Activated CD4-positive, alpha-beta T cell treated with anti-CD3 and anti-CD28 coated beads for 4 hours (primary cell): ENCODE measurements at regions not wholly inside any gene's neighbourhood (a gene's known extent, or its start where the extent isn't known, plus 50 kb on each side); places are given as distances from the start of the nearest gene placed in this dataset.

Experiments
- DNase-seq, 2 donors: peaks; one replicate each; pipeline ENCODE4 v3.0.0-alpha.2; 2020

- DNase-seq, result no peak
These were observed 570.0 kb upstream of the TMEM132C start for GRCh38 chr12:127696963-127697362.

GRCh38 chr12:127703026-127703425, 563.9 kb upstream of the TMEM132C start:
- DNase-seq, result no peak

GRCh38 chr12:127711108-127711507, 555.9 kb upstream of the TMEM132C start:
- no peak for DNase-seq

GRCh38 chr12:127712561-127712960, 554.4 kb upstream of the TMEM132C start:
- no peak for DNase-seq

GRCh38 chr12:127716166-127716565, 550.8 kb upstream of the TMEM132C start:
- DNase-seq, result no peak

GRCh38 chr12:127717278-127717677, 549.7 kb upstream of the TMEM132C start:
- no peak for DNase-seq

- no peak for DNase-seq
These were observed 546.6 kb upstream of the TMEM132C start for GRCh38 chr12:127720334-127720733.

GRCh38 chr12:127722611-127723010, 544.4 kb upstream of the TMEM132C start:
- DNase-seq, result no peak

GRCh38 chr12:127723251-127723650, 543.7 kb upstream of the TMEM132C start:
- DNase-seq, result no peak

- no peak for DNase-seq
These were observed 540.2 kb upstream of the TMEM132C start for GRCh38 chr12:127726671-127727315.

GRCh38 chr12:127728285-127728684, 538.7 kb upstream of the TMEM132C start:
- DNase-seq, result no peak

GRCh38 chr12:127728729-127729128, 538.2 kb upstream of the TMEM132C start:
- DNase-seq, result no peak

GRCh38 chr12:127729381-127729780, 537.6 kb upstream of the TMEM132C start:
- no peak for DNase-seq

GRCh38 chr12:127731657-127732056, 535.3 kb upstream of the TMEM132C start:
- DNase-seq, result no peak

GRCh38 chr12:127742231-127742630, 524.7 kb upstream of the TMEM132C start:
- no peak for DNase-seq

GRCh38 chr12:127745469-127746212, 521.3 kb upstream of the TMEM132C start:
- no peak for DNase-seq

- DNase-seq, result no peak
These were observed 517.6 kb upstream of the TMEM132C start for GRCh38 chr12:127749416-127749815.

- no peak for DNase-seq
These were observed 516.7 kb upstream of the TMEM132C start for GRCh38 chr12:127750076-127750840.

GRCh38 chr12:127752802-127753201, 514.2 kb upstream of the TMEM132C start:
- no peak for DNase-seq

- no peak for DNase-seq
These were observed 506.6 kb upstream of the TMEM132C start for GRCh38 chr12:127760357-127760756.

- no peak for DNase-seq
These were observed 506.0 kb upstream of the TMEM132C start for GRCh38 chr12:127760996-127761395.

- DNase-seq, result no peak
These were observed 505.1 kb upstream of the TMEM132C start for GRCh38 chr12:127761880-127762279.

GRCh38 chr12:127767656-127768055, 499.3 kb upstream of the TMEM132C start:
- no peak for DNase-seq

- DNase-seq, result no peak
These were observed 496.9 kb upstream of the TMEM132C start for GRCh38 chr12:127770118-127770517.
